ENCODE measurements at regions not wholly inside any gene's neighbourhood (a gene's known extent, or its start where the extent isn't known, plus 50 kb on each side); places are given as distances from the start of the nearest gene placed in this dataset.

GRCh38 chr1:244917073-244917670, 52.8 kb upstream of the HNRNPU start:
- H3K4me1 ChIP-seq (ENCODE audit: insufficient read depth, low read length), result peaks cover 5% of the 10 kb centered on the region
- no peak overlapping the region for H3K4me3 ChIP-seq (ENCODE audit: low read length)
- Mint-ChIP-seq H3K36me3 (peaks cover 0 to 2% (median 0%) of the 10 kb centered on the region in 3 donors), H3K4me1 (peaks cover 10 to 13% (median 12%) of the 10 kb centered on the region in 3 donors), H3K27me3 (peaks cover 0 to 4% of the 10 kb centered on the region in 2 donors), H3K4me3 (peak overlapping the region in 3 of 7 donors; percentile 27 to 55 (median 38)), H3K27ac (peak overlapping the region in 1 of 8 donors; percentile 22), H3K9me3 (no peaks in the 10 kb centered on the region)
- H3K27ac ChIP-seq (ENCODE audit: low read depth, low read length), result no peak overlapping the region
- CTCF ChIA-PET, result interaction anchor here (1.1 to 1.7 kb wide), 3 partner anchors 47 to 126 kb away, joined by 4 to 5 read pairs (median 4); no protein-coding TSS in a partner anchor
- POLR2A ChIA-PET, result interaction anchor here (0.5 kb wide), 1 partner anchor 28 kb away, joined by 4 read pairs; no protein-coding TSS in a partner anchor
- DNase-seq, result no peak
- no peaks in the 10 kb centered on the region for H3K36me3 ChIP-seq (ENCODE audit: insufficient read depth, low read length)
- no peaks in the 10 kb centered on the region for H3K9me3 ChIP-seq (ENCODE audit: low read length)
- H3K27me3 ChIP-seq (ENCODE audit: insufficient read depth, low read length, poor library complexity, severe bottlenecking), result no peaks in the 10 kb centered on the region

DNA sequence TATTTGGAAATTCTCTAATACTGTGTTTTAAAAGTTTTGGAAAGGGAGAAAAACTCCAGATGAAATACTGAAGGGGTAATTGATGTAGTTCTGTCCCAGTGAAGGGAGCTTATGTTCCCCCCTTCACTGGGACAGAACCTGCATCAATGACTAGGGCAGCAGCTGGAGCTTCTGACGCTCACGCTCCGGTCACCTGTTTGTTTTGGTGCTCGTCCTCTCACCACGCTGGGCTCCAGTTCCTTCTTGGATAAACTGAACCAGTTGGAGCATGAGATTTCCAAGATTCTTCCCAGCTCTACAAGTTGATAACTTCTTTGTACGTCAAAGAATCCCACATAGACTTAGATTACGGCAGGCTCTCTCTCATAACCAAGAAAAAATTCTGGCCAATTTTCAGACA, 51.4 kb upstream of the HNRNPU start:
- Histone ChIP-seq H3K4me1 (ENCODE audit: insufficient read depth, low read length) (peaks cover 5% of the 10 kb centered on the region), H3K36me3 (ENCODE audit: insufficient read depth, low read length) (no peaks in the 10 kb centered on the region), H3K27ac (ENCODE audit: low read depth, low read length) (no peak overlapping the region), H3K4me3 (ENCODE audit: low read length) (no peak overlapping the region), H3K27me3 (ENCODE audit: insufficient read depth, low read length, poor library complexity, severe bottlenecking) (no peaks in the 10 kb centered on the region), H3K9me3 (ENCODE audit: low read length) (no peaks in the 10 kb centered on the region)
- POLR2A ChIA-PET, result no interaction called here
- Mint-ChIP-seq H3K27me3 (peaks cover 0 to 3% of the 10 kb centered on the region in 2 donors), H3K4me1 (peaks cover 10 to 13% (median 12%) of the 10 kb centered on the region in 3 donors), H3K36me3 (peaks cover 0 to 2% (median 0%) of the 10 kb centered on the region in 3 donors), H3K4me3 (no peak overlapping the region), H3K27ac (no peak overlapping the region), H3K9me3 (no peaks in the 10 kb centered on the region)
- CTCF ChIA-PET, result interaction anchor here (0.6 to 1.7 kb wide), 2 partner anchors 48 to 127 kb away, joined by 3 to 5 read pairs; no protein-coding TSS in a partner anchor
- no peak for DNase-seq

- CTCF ChIA-PET, result no interaction called here
- H3K27me3 ChIP-seq (ENCODE audit: insufficient read depth, low read length, poor library complexity, severe bottlenecking), result no peaks in the 10 kb centered on the region
- no peak overlapping the region for H3K27ac ChIP-seq (ENCODE audit: low read depth, low read length)
- H3K36me3 Mint-ChIP-seq, result peaks cover 0 to 2% (median 0%) of the 10 kb centered on the region in 3 donors
- no peaks in the 10 kb centered on the region for H3K9me3 Mint-ChIP-seq
- H3K36me3 ChIP-seq (ENCODE audit: insufficient read depth, low read length), result no peaks in the 10 kb centered on the region
- no peak overlapping the region for H3K4me3 ChIP-seq (ENCODE audit: low read length)
- DNase-seq, result no peak
- H3K4me1 Mint-ChIP-seq, result peaks cover 10 to 13% (median 12%) of the 10 kb centered on the region in 3 donors
- H3K9me3 ChIP-seq (ENCODE audit: low read length), result no peaks in the 10 kb centered on the region
- peaks cover 5% of the 10 kb centered on the region for H3K4me1 ChIP-seq (ENCODE audit: insufficient read depth, low read length)
- no peak overlapping the region for H3K4me3 Mint-ChIP-seq
- POLR2A ChIA-PET, result interaction anchor here (0.5 kb wide), 1 partner anchor 57 kb away, joined by 6 read pairs; no protein-coding TSS in a partner anchor
- H3K27me3 Mint-ChIP-seq, result no peaks in the 10 kb centered on the region
- no peak overlapping the region for H3K27ac Mint-ChIP-seq
Measured at GRCh38 chr1:244914761-244915160, 50.4 kb upstream of the HNRNPU start.
